HG02981 (cell line): ENCODE measurements at regions not wholly inside any gene's neighbourhood (a gene's known extent, or its start where the extent isn't known, plus 50 kb on each side); places are given as distances from the start of the nearest gene placed in this dataset.
"Not testable (repeated sequence)": the region's sequence is repeated elsewhere in the genome, so short reads cannot be mapped to it uniquely, and the experiment has no call there.

Experiments used
- ATAC-seq: cut with Tn5 transposase; IDR thresholded peaks from one replicate; pipeline ENCODE4 v1.9.1; 2021; ENCODE audit warnings: mild to moderate bottlenecking, moderate library complexity; ENCODE audit not compliant: unreplicated experiment

GRCh38 chr11:122404571-122404970 lies 251.0 kb upstream of the UBASH3B start:
- no peak for ATAC-seq

GRCh38 chr11:122401581-122401980 lies 253.9 kb upstream of the UBASH3B start:
- ATAC-seq: not testable (repeated sequence)

- peak; percentile 79 for ATAC-seq
These were observed 256.1 kb upstream of the UBASH3B start for GRCh38 chr11:122399375-122399774.

- ATAC-seq: no peak
These were observed 256.7 kb upstream of the UBASH3B start for GRCh38 chr11:122398851-122399250.

GRCh38 chr11:122398167-122398566 lies 257.4 kb upstream of the UBASH3B start:
- no peak for ATAC-seq

- ATAC-seq: no peak
These were observed 260.2 kb upstream of the UBASH3B start for GRCh38 chr11:122395282-122395681.

- no peak for ATAC-seq
These were observed 261.2 kb upstream of the UBASH3B start for GRCh38 chr11:122394313-122394712.

GRCh38 chr11:122393209-122393860 lies 262.2 kb upstream of the UBASH3B start:
- no peak for ATAC-seq

- ATAC-seq: no peak
These were observed 263.0 kb upstream of the UBASH3B start for GRCh38 chr11:122392508-122392907.

- no peak for ATAC-seq
These were observed 264.5 kb upstream of the UBASH3B start for GRCh38 chr11:122391049-122391448.

- no peak for ATAC-seq
These were observed 267.2 kb upstream of the BLID start for GRCh38 chr11:122383186-122383585.

GRCh38 chr11:122375687-122376399 lies 259.8 kb upstream of the BLID start:
- ATAC-seq: no peak

GRCh38 chr11:122368796-122369195 lies 252.8 kb upstream of the BLID start:
- ATAC-seq: no peak

GRCh38 chr11:122367809-122368231 lies 251.8 kb upstream of the BLID start:
- no peak for ATAC-seq

- no peak for ATAC-seq
These were observed 249.8 kb upstream of the BLID start for GRCh38 chr11:122365610-122366360.

GRCh38 chr11:122363296-122363695 lies 247.3 kb upstream of the BLID start:
- ATAC-seq: no peak

- no peak for ATAC-seq
These were observed 246.4 kb upstream of the BLID start for GRCh38 chr11:122362381-122362780.

- ATAC-seq: no peak
These were observed 244.9 kb upstream of the BLID start for GRCh38 chr11:122360875-122361274.

- ATAC-seq: no peak
These were observed 243.1 kb upstream of the BLID start for GRCh38 chr11:122359081-122359571.

- no peak for ATAC-seq
These were observed 242.3 kb upstream of the BLID start for GRCh38 chr11:122358292-122358691.

GRCh38 chr11:122355968-122356367 lies 240.0 kb upstream of the BLID start:
- ATAC-seq: no peak
